Gastroesophageal sphincter (tissue), 4 donors: ENCODE measurements at regions not wholly inside any gene's neighbourhood (a gene's known extent, or its start where the extent isn't known, plus 50 kb on each side); places are given as distances from the start of the nearest gene placed in this dataset.
"Not testable (repeated sequence)": the region's sequence is repeated elsewhere in the genome, so short reads cannot be mapped to it uniquely, and the experiment has no call there.

Source experiments
- ATAC-seq: fragments of 150-250 bp; one replicate; pipeline ENCODE4 v1.9.1; 2016; ENCODE audit warnings: mild to moderate bottlenecking, moderate library complexity
- H3K27ac ChIP-seq, 4 donors: fragments of 200-600 bp; sonication (generic) in 3 of 4; 1 replicate in 3 of 4; 2 replicates in 1 of 4; pipeline ENCODE4 v1.5.1; 2016 to 2019
- H3K27me3 ChIP-seq: fragments of 200-600 bp; sonication (generic); one replicate; pipeline ENCODE4 v1.5.1; 2019
- H3K36me3 ChIP-seq, 2 donors: fragments of 200-600 bp; sonication (generic); one replicate each; pipeline ENCODE4 v1.5.1; 2019; ENCODE audit warnings: control low read depth in 1 of 2
- H3K4me1 ChIP-seq, 3 donors: fragments of 200-600 bp; sonication (generic); 1 replicate in 2 of 3; 2 replicates in 1 of 3; pipeline ENCODE4 v1.5.1; 2016 to 2019; ENCODE audit warnings: control low read depth in 2 of 3
- H3K4me3 ChIP-seq, 2 donors: fragments of 200-600 bp; sonication (generic); one replicate each; pipeline ENCODE4 v1.5.1; 2019; ENCODE audit warnings: mild to moderate bottlenecking in 1 of 2, moderate library complexity in 1 of 2
- H3K9me3 ChIP-seq, 3 donors: fragments of 200-600 bp; sonication (generic); one replicate each; pipeline ENCODE4 v1.5.1; 2017 to 2019; ENCODE audit warnings: control low read depth in 2 of 3
- CTCF ChIP-seq, 4 experiments: fragments of 200-600 bp in 2 of 4; fragments of 450-650 bp in 2 of 4; sonication (generic) in 1 of 4; IDR thresholded peaks; one replicate each; pipeline ENCODE4 v1.5.1; 2017 to 2019; ENCODE audit warnings: antibody characterized with exemption in 4 of 4, mild to moderate bottlenecking in 2 of 4, moderate library complexity in 2 of 4
- EP300 ChIP-seq: sonication (generic); formaldehyde crosslinking; IDR thresholded peaks from one replicate; pipeline ENCODE4 v1.6.1; 2017; ENCODE audit warnings: antibody characterized with exemption, mild to moderate bottlenecking
- POLR2A ChIP-seq, 2 donors: fragments of 450-650 bp; IDR thresholded peaks; one replicate each; pipeline ENCODE4 v1.6.1; 2017; ENCODE audit warnings: antibody characterized with exemption in 2 of 2, mild to moderate bottlenecking in 2 of 2, moderate library complexity in 1 of 2
- POLR2AphosphoS5 ChIP-seq: sonication (generic); formaldehyde crosslinking; IDR thresholded peaks from one replicate; pipeline ENCODE4 v1.6.1; 2017; ENCODE audit warnings: antibody characterized with exemption
- WGBS, 2 donors: methylation state at CpG; one replicate each; pipeline ENCODE4 v1.1.5; 2018; ENCODE audit warnings: low coverage in 1 of 2; 5-methylcytosine and 5-hydroxymethylcytosine counted together

GRCh38 chr6:99668036-99668705, 61.5 kb downstream of the PRDM13 start:
- no peak for ATAC-seq
- no peaks in the 10 kb centered on the region for H3K9me3 ChIP-seq
- no peaks in the 10 kb centered on the region for H3K36me3 ChIP-seq
- no peaks in the 10 kb centered on the region for H3K4me1 ChIP-seq
- no peak for TF ChIP-seq POLR2AphosphoS5
- no peak for TF ChIP-seq POLR2A (IDR thresholded peaks at IDR 0.05)
- TF ChIP-seq EP300 = no peak
- TF ChIP-seq CTCF (IDR thresholded peaks at IDR 0.05) = no peak
- H3K27me3 ChIP-seq = no peaks in the 10 kb centered on the region
- H3K27ac ChIP-seq = no peak overlapping the region
- H3K4me3 ChIP-seq = no peak overlapping the region
- 43 to 59% methylated on average over 5 of the region's 5 CpGs for WGBS, 2 donors

GRCh38 chr6:99689916-99690685, 83.5 kb downstream of the PRDM13 start:
- Histone ChIP-seq H3K4me3 (no peak overlapping the region), H3K27ac (no peak overlapping the region), H3K9me3 (peaks cover 0 to 4% (median 0%) of the 10 kb centered on the region in 3 donors), H3K4me1 (no peaks in the 10 kb centered on the region), H3K36me3 (no peaks in the 10 kb centered on the region), H3K27me3 (no peaks in the 10 kb centered on the region)
- TF ChIP-seq POLR2A (IDR thresholded peaks at IDR 0.05) = no peak
- no peak for TF ChIP-seq EP300
- no peak for TF ChIP-seq CTCF (IDR thresholded peaks at IDR 0.05)
- no peak for TF ChIP-seq POLR2AphosphoS5
- ATAC-seq = no peak
- WGBS, 2 donors = 80% methylated on average over 2 of the region's 2 CpGs; no CpG with 5 or more reads in 1 of the 2 donors

- not testable (repeated sequence) for ATAC-seq
Measured at GRCh38 chr6:99702287-99702686, 95.7 kb downstream of the PRDM13 start.

GRCh38 chr6:99709062-99709461, 102.4 kb downstream of the PRDM13 start:
- no peak for ATAC-seq
- Histone ChIP-seq H3K4me3 (no peak overlapping the region), H3K4me1 (no peaks in the 10 kb centered on the region), H3K27me3 (no peaks in the 10 kb centered on the region), H3K27ac (no peak overlapping the region), H3K9me3 (no peaks in the 10 kb centered on the region), H3K36me3 (no peaks in the 10 kb centered on the region)
- TF ChIP-seq POLR2A (IDR thresholded peaks at IDR 0.05) (no peak), CTCF (IDR thresholded peaks at IDR 0.05) (no peak), POLR2AphosphoS5 (no peak), EP300 (no peak)

More at GRCh38 chr6:99702287-99702686, 95.7 kb downstream of the PRDM13 start:
- WGBS, 2 donors = 100% methylated on average over 2 of the region's 9 CpGs; no CpG with 5 or more reads in 1 of the 2 donors
- not testable (repeated sequence) for H3K4me3 ChIP-seq, H3K36me3 ChIP-seq, H3K9me3 ChIP-seq, H3K27ac ChIP-seq, H3K4me1 ChIP-seq
- H3K27me3 ChIP-seq = peaks cover 16% of the 10 kb centered on the region

- TF ChIP-seq EP300 (no peak), CTCF (IDR thresholded peaks at IDR 0.05) (no peak), POLR2AphosphoS5 (no peak), POLR2A (IDR thresholded peaks at IDR 0.05) (no peak)
- H3K9me3 ChIP-seq = peaks cover 0 to 6% (median 0%) of the 10 kb centered on the region in 3 donors
- H3K27ac ChIP-seq = no peak overlapping the region
- no peak for ATAC-seq
- H3K36me3 ChIP-seq = no peaks in the 10 kb centered on the region
- H3K4me1 ChIP-seq = no peaks in the 10 kb centered on the region
- no peaks in the 10 kb centered on the region for H3K27me3 ChIP-seq
- H3K4me3 ChIP-seq = no peak overlapping the region
Measured at GRCh38 chr6:99711302-99711701, 104.7 kb downstream of the PRDM13 start.
